Endometrial microvascular endothelial cells (primary cell): ENCODE measurements at regions not wholly inside any gene's neighbourhood (a gene's known extent, or its start where the extent isn't known, plus 50 kb on each side); places are given as distances from the start of the nearest gene placed in this dataset.

Source experiments
- in situ Hi-C: cut with HindIII; loops from 2 replicates; pipeline ENCODE4 v1.10.0; 2017; ENCODE audit warnings: low sequenced_read_pairs, low pct_unique_long_range_greater_than_20kb; ENCODE audit errors: inconsistent ontology term

DNA sequence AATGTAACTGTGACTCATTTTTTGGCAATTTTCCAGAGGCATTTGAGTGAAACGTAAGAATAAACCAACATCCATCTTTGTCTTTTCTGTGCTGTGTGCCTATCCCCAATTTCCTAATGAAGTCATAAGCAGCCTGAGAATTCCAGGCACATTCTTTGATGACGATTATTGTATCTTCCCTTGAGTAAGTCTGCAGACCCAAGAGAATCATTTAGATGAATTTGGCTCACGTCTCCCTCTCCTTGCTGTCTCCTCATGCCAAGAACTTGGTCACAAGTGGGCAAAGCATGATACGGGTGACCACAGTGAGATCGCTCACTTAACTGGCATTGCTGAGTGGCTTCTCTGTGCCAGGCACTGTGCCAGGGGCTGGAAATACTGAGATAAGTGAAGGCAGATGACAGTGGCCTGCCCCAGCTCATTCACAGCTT is 384.5 kb upstream of the IL12A start:
- in situ Hi-C loops = no loop called here

DNA sequence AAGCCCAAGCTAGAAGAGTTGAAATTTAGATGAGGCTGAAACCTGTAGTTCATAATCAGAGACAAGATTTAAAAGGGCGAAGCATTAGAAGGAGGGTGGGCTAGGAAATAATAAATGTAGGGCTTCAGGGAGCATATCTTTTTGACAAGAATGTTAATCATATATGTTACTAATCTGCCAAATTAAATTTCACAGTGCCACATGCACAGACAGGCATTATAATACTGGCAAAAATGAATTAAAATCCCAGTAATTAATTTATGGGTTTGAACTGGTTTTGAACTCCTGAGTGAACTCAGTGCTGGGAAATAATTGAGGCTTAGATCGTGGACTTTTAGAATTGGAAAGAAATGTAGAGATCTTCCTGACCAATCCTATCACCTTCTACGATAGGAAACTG is 383.5 kb upstream of the IL12A start:
- in situ Hi-C loops = no loop called here

DNA sequence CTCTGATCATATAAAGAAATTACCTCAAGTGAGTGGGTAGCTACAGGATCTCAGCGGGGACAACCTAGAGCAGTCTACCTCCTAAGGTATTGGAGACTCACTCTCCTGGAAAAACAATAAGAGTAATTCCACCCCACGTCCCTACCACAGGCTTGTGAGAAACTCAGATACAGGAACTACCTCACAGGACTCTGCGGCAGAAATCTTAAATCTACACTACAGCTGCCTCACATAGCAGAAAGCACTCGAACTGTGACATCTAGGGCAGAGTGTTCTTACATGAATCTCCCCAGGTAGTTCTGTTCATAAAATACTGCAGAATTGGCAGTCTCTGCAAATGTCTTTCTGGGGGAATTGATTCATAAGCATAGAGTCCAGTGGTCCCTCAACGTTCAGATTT is 382.9 kb upstream of the IL12A start:
- in situ Hi-C loops = no loop called here

DNA sequence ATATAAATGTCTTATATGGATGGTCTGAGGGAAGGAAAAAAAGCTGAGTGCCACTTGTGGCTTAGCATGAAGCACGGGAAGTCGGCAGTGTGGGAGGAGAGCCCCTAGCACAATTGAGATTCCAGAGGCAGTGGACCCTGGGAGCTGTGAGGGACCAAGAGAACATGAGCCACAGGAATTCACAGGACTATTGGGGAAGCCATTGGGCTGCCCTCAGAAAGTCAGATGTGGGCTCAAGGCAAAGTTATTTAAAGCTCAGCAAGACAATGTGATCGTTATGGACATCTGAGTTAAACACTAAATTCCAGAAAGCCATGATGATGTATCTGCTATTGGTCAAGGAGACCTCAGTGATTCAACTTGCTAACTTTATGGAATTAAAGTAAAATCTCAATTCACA is 380.8 kb upstream of the IL12A start:
- in situ Hi-C loops = no loop called here

DNA sequence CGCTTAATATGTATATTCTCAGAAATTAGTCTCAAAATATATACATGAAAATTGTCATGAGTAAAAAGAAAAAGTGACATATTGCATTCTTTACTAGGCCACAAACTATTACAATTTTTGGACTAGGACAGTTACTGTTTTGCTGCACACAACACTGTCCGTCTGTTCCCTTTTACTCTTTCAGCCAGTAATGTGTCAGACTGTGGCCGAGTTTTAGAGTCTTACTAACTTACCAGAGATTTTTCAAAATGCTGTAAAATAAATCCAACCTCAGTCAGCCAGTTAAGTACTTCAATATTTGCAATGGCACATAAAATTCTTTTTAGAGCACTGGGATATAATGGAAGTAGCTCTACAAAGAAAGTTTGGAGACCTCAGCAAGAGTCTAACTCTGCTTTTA is 380.3 kb upstream of the IL12A start:
- in situ Hi-C loops = no loop called here

DNA sequence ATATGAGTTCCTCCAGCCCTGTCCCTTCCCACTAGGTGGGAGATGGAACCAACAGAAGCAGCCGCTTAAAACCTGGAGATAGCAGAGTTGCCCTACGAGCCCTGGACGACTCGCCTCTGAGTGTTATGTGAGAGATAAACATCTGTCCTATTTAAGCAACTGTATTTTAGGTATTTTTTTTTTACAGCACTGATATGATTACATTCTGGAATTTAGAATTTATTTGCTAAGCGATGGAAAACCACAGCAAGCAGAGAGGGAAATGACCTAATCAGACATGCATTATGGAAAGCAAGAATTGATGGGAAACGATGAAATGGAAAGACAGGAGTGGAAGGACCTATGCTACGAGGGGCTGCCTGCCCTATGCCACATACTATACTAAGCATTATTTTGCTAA is 379.0 kb upstream of the IL12A start:
- in situ Hi-C loops = no loop called here

DNA sequence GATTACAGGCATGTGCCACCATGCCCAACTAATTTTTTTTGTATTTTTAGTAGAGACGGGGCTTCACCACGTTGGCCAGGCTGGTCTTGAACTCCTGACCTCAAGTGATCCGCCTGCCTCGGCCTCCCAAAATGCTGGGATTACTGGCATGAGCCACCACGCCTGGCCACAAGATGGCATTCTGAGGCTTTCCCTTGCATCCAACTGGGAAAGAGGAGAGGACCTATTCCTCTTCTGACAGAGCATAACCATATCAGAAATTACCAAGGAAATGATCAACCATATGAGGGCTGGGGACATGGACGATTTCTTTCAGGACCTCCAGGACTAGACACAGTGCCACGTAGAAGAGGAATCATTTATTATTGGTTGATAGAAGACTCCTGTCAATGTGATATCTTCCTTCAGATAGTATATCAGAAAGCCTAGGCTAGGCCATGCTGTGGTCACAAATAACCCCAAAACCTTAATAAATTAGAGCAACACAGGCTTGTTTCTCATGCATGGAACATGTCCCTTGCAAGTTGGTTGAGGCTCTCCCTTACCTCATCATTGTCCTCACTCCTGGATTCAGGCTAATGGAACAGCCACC is 372.3 kb upstream of the IL12A start:
- in situ Hi-C loops = no loop called here

DNA sequence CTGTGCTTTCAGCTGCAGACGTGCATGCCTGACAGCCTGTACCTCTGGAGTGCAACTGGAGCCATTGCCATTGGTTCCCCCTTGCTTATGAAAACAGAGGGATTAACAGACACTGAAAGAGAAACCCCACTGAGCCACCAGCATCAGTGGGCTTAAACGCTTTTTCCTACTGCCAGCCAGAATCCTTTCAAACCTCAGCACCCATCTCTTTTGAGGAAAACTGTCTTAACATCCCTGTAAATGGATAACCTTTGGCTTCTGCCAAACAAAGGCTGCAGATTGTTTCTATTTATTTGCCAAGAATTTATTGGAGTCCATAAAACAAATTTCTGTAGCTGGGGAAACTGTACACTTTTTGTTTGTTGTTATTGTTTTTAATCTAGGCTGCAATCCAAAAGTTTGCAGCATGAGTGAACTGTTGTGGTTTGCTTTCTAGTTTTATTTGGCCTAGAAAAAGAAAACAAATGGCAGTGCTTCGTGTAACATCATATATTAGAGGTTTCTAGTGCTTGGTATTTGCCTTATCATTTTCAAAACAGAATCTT is 369.2 kb upstream of the IL12A start:
- in situ Hi-C loops = no loop called here

DNA sequence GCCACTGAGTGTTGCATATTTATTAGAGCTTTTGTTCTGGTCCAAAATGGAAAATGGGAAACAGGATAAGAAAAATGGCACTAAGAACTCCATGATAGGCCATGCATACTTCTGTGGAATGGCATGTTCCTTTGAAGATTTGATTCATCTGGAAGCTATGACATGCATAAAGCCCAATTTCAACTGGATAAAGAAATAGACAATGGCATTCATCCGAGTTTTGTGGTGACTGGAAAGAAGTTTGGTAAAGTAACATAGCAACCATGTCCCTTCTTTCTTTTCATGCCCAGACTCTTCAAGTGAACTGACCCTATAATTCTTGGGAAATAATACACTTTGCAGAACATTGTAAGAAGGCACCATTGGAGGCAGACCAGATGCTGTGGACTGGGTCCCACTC is 368.4 kb upstream of the IL12A start:
- in situ Hi-C loops = no loop called here

DNA sequence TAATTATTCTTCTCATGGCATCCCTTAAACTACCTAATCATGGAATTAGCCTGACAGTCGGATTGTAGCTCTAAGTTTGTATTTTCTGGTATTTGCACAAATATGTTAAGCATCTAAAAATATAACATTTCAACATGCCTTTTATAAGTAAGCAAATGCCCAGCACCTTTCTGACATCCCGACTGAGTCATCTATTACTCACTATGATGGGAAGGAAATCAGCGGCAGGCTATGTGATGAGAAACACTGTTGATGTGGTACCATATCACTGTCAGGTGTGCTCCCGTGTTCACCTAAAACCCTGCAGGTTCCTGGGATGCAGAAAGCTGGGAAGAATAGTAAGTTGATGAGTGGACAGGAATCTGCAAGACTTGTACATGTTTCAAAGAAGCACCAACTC is 367.8 kb upstream of the IL12A start:
- in situ Hi-C loops = no loop called here

DNA sequence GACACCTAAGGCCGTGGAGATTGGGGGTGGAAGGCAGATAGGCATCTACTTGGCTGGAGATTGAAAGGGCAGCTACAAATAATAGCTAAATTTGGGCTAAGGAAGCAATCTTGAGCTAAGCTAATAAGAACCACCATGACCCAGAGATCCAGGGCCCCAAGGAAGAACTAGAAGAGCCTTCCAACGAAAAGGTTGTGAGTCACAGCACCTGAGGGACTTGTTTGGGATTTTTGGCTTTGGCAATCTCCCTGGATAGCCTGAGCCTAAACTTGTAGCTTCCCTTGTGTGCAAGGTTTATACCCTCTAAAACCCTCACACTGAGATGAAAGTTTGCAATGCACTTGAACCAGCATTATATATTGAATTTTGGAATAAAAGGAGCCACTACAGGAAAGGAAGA is 364.0 kb upstream of the IL12A start:
- in situ Hi-C loops = no loop called here

DNA sequence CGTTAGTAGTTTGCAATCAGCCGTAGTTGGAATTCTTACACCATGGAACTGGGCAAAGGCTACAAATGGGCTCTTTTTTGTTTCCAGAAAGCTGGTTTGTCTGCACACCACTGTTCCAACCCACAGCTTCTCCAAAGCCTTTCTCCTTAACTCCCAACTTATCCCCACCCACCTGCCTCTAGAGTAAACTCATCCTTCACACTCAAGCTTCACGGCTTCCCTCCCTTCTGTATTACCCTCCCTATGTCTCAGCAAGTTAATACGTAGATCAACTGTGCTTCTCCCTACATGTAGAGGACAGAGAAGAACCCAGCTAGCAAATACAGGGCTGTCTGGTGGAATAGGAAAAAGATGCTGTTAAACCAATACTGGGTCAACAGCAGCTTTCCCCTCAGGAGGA is 363.0 kb upstream of the IL12A start:
- in situ Hi-C loops = no loop called here

DNA sequence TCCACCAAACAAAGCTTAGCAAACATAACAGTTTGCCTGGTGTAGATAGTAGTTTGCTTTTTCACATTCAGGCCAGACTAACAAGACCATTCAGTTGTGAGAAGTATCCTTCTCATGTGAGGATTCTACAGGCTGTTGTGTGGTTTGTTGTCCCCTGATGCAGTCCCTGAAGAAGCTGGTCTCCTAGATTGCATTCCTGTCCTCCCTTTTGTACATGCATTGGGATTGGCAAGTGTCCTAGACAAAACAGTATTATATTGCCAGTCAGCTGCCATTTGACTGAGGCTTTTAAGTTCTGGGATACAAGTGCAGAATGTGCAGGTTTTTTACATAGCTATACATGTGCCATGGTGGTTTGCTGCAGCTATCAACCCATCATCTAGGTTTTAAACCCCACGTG is 362.0 kb upstream of the IL12A start:
- in situ Hi-C loops = no loop called here

DNA sequence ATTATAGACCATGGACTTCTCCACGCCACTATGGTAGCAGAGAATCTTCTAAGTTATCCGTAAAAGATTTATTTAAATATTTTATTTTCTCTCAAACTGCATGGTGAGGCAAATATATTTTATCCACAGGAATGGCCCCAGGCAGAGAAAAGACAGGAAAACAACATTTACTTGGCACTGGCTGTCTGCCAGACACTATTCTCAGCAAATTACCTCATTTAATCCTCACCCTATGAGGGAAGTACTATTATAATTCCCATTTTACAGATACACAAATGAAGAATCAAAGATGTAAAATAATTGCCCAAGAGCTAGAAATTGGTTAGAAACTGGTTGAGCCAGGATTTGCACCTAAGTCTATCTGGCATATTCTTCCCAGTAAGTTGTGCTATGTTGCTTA is 361.4 kb upstream of the IL12A start:
- in situ Hi-C loops = no loop called here

DNA sequence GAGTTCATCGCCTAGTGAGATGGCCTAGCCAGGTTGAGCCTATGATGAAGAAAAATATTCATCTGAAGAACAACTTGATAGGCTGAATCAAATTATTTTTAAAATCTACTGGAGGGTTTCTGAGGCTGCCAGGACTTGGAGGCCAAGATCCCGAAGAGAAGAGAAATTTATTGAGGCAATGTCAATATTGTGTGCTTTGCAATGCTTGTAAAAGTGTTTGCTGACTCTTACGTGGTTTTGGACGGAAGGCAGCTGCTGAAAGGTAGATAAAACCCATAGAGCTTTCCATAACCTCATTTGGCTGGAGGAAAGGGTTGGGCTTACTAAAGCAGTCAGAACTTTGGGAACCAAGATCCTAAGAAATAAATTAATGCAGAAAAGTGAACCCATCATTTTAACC is 361.0 kb upstream of the IL12A start:
- in situ Hi-C loops = no loop called here

DNA sequence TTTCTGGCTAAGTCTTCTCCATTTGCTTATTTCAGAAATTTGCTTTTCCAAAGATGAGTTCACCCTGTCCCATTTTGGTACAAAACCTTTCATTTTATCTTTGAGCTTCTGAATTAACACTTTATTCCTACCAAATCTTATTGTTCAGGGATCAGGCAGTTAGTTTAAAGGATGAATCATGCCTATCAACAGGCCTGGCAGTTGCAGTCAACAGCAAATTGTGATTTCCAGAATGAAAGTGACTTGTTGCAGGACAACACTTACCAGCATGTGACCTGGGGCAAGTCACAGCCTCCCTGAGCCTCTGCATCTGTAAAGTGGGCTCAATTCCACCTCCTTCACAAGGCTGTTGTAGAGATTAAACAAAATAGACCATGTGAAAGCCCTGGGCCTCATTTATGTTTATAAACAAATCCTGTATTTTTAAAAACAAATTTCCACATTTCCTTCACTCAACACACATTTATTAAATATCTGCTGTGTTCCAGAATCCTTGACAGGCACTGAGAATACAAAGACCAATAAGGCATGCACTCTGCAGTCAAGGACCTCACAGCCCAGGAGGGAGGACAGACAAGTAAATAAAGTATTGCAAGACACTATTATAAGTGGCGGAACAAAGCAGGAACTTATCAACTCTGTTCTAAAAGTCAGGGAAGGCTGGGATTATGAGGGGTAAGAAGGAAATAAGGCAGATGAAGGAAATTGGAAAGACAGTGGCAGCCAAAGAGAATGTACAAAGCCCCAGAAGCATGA is 359.1 kb upstream of the IL12A start:
- in situ Hi-C loops = no loop called here

DNA sequence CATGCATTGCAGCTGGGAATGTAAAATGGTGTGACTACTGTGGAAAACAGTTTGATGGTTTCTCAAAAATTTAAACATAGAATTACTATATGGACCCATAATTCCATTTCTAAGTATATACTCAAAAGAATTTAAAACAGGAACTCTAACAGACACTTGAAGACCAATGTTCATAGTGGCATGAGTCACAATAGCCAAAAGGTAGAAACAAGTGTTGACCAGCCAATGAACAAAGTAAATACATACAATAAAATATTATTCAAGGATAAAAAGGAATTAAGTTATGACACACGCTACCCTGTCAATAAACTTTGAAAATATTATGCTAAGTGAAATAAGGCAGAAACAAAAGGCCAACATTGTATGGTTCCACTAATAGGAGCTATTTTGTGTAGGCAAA is 357.4 kb upstream of the IL12A start:
- in situ Hi-C loops = no loop called here

DNA sequence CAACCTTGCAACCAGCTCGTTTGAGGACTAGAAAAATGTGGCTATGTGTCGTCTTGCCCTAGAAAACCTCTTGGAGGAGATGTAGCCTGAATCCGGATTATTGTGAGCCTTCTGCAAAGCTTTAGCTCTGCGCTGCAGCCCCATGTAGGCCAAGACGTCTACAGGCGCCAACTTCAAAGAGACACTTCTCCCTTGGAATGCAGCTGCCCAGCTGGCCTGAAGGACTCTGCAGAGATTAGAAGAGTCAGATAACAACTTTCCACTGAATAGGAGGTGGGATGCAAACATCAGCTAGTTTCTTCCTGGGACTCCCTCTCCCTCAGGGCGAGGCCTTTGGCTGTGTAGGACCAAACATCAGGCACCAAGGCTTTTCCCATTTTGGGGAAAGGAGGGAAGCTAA is 356.5 kb upstream of the IL12A start:
- in situ Hi-C loops = no loop called here

DNA sequence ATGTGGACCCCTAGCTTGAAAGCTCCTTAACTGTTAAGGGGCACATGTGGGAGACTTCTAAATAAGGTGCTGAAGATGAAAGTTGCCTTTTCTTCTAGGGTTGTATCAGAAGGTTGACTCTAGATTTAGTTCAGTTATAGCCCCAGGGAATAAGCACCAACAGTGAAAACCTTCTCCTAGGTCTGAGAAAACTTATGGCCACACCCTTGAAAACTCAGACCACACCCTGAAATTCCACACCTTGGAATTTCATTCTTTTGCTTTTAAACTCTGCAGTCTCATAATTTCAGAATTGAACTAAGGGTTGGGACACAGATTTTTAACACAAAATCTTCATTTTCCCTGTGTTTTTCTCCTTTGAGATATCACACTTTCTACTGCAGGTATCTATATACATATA is 355.8 kb upstream of the IL12A start:
- in situ Hi-C loops = no loop called here

DNA sequence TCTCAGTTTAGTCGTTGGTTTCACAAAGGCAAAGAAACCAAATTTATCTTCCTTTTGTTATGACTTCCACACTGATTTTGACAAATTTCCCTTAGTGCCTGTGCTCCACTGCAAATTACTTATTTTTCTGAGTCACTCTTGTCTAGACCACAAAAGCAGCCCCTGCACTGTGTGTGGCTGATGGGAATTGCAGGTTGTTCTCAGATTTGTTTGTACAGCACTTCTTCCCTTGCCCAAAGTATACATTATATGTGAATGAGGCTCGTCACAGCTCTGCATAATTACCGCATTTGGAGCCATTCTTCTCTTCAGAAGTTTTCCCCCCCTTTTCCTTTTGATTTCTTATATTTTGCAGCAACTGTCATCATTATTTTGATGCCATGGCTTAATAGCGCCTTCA is 354.2 kb upstream of the IL12A start:
- in situ Hi-C loops = no loop called here
